Activated T-cell treated with anti-CD3 and anti-CD28 coated beads, Interleukin-2, amount 50 U/mL, for 24 hours (primary cell): ENCODE measurements at regions not wholly inside any gene's neighbourhood (a gene's known extent, or its start where the extent isn't known, plus 50 kb on each side); places are given as distances from the start of the nearest gene placed in this dataset.
"Not testable (repeated sequence)": the region's sequence is repeated elsewhere in the genome, so short reads cannot be mapped to it uniquely, and the experiment has no call there.

Experiments used
- DNase-seq: peaks from one replicate; pipeline ENCODE4 v3.0.0-alpha.2; 2020
- H3K27ac Mint-ChIP-seq: 2 replicates; pipeline ENCODE4 v1.8.0; 2020; ENCODE audit warnings: mild to moderate bottlenecking, mixed read lengths
- H3K27me3 Mint-ChIP-seq: 2 replicates; pipeline ENCODE4 v1.8.0; 2020; ENCODE audit warnings: mixed read lengths
- H3K36me3 Mint-ChIP-seq: 2 replicates; pipeline ENCODE4 v1.8.0; 2020; ENCODE audit warnings: low read depth, mixed read lengths
- H3K4me1 Mint-ChIP-seq: 2 replicates; pipeline ENCODE4 v1.8.0; 2020; ENCODE audit warnings: low read depth, mixed read lengths
- H3K4me3 Mint-ChIP-seq: 2 replicates; pipeline ENCODE4 v1.8.0; 2020; ENCODE audit warnings: mild to moderate bottlenecking, moderate library complexity, mixed read lengths
- H3K9me3 Mint-ChIP-seq: 2 replicates; pipeline ENCODE4 v1.8.0; 2020; ENCODE audit warnings: mixed read lengths

DNA sequence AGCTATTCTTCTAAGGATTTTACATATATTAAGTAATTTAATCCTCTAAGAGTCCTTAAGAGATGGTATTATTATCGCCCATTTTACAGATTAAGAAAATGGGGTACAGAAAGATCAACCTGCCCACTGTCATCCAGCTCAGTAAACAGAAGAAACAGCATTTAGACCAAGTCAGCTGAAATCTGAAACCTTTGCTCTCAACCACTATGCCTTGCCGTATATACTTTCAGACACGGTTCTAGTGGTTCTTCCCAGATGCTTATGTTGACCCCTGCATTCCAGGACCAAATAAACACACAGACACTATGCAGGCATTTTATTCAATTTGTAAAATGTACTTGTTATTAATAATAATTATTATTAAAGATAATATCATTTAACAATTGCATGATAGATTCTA lies 854.8 kb downstream of the KCNJ2 start:
- no peaks in the 10 kb centered on the region for H3K27me3 Mint-ChIP-seq
- no peak for DNase-seq
- no peak overlapping the region for H3K4me3 Mint-ChIP-seq
- H3K36me3 Mint-ChIP-seq, result no peaks in the 10 kb centered on the region
- H3K4me1 Mint-ChIP-seq, result no peaks in the 10 kb centered on the region
- H3K9me3 Mint-ChIP-seq, result no peaks in the 10 kb centered on the region
- no peak overlapping the region for H3K27ac Mint-ChIP-seq

DNA sequence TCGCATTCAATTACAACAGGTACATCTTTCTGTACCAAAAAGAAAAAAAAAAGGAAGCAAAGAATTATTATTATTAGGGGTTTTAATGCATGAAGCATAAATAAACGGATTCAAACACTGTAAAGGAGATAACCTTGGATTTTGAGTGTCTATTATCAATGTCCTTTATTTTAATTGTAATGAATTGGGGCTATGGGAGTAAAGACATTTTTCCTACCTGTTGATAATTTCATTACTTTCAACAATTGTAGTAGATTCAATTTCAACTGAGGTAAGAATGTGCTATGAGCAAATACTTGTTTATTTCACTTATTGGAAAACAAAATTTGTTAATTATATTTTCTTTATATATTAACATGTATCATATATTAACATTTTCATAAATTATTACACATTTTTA lies 855.6 kb downstream of the KCNJ2 start:
- H3K4me1 Mint-ChIP-seq, result no peaks in the 10 kb centered on the region
- H3K36me3 Mint-ChIP-seq, result no peaks in the 10 kb centered on the region
- H3K9me3 Mint-ChIP-seq, result no peaks in the 10 kb centered on the region
- H3K4me3 Mint-ChIP-seq, result no peak overlapping the region
- no peaks in the 10 kb centered on the region for H3K27me3 Mint-ChIP-seq
- no peak overlapping the region for H3K27ac Mint-ChIP-seq
- no peak for DNase-seq

DNA sequence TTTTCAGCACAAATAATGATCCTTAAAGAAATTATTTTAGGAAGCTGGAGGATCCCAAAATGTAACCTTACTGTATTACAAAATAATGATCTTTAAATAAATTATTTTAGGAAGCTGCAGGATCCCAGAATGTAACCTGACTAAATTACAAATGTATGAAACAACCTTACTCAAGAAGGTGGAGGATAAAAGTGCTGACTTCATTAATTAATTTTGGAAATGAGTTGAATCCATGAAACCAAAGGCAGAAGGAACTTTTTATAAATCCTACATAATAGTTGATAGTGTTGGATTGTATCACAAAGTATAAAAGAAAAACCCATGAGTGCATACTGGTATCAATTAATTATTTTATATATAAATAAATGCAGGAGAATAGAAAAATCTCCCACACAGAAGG lies 859.9 kb downstream of the KCNJ2 start:
- DNase-seq, result no peak
- no peaks in the 10 kb centered on the region for H3K4me1 Mint-ChIP-seq
- H3K9me3 Mint-ChIP-seq, result no peaks in the 10 kb centered on the region
- no peak overlapping the region for H3K4me3 Mint-ChIP-seq
- no peaks in the 10 kb centered on the region for H3K27me3 Mint-ChIP-seq
- H3K27ac Mint-ChIP-seq, result no peak overlapping the region
- H3K36me3 Mint-ChIP-seq, result no peaks in the 10 kb centered on the region

DNA sequence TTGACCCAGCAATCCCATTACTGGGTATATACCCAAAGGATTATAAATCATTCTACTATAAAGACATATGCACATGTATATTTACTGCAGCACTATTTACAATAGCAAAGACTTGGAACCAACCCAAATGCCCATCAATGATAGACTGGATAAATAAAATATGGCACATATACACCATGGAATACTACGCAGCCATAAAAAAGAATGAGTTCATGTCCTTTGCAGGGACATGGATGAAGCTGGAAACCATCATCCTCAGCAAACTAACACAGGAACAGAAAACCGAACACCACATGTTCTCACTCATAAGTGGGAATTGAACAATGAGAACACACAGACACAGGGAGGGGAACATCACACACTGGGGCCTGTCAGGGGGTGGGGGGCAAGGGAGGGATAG lies 862.0 kb downstream of the KCNJ2 start:
- H3K27me3 Mint-ChIP-seq, H3K9me3 Mint-ChIP-seq, H3K4me1 Mint-ChIP-seq, H3K36me3 Mint-ChIP-seq, H3K27ac Mint-ChIP-seq, H3K4me3 Mint-ChIP-seq, DNase-seq: not testable (repeated sequence)

DNA sequence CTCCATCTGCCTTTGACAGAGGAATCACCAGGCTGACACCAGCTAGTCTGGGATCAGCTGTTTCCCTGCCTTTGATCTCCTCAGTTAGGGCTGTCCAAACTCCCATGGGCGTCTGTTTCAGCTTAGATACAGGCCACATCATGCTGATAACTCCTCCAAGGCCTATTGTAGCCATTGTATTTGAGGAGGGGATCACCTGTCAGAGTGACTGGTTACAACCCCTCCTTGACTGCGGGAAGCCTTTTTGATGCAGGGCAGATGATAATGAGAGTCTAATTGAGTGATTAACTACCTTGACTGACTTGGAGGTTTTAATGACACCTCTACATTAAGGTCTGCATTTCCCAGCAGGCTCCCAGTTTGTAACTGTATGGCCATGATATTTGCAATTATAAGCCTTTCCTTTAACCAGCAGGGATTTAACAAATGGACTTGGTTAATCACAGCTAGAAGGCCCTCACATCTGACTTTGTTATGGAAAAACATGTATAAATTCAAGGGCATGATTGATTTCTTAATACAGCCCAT lies 863.5 kb downstream of the KCNJ2 start:
- Mint-ChIP-seq H3K27me3 (no peaks in the 10 kb centered on the region), H3K9me3 (peaks cover 3% of the 10 kb centered on the region), H3K4me3 (no peak overlapping the region), H3K36me3 (no peaks in the 10 kb centered on the region), H3K4me1 (no peaks in the 10 kb centered on the region), H3K27ac (no peak overlapping the region)
- no peak for DNase-seq

DNA sequence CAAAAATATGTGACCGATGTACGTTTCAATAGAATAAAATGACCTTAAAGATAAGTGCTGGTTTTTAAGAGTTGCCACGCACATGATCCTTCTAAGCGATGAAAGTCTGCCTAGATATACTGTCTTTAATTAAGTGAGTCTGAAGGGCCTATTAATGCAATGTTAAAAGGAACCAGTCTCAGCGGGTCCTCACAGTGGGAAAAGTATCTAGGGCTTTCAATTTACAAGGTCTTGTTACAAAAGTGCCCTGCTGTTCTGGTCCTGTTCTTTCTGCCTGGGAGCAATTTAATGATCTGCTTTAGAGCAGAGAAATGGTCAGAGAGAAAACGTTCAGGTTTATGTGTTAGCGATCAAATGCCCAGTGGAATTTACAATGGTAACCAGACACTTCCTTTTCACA lies 864.0 kb downstream of the KCNJ2 start:
- no peaks in the 10 kb centered on the region for H3K27me3 Mint-ChIP-seq
- no peaks in the 10 kb centered on the region for H3K4me1 Mint-ChIP-seq
- H3K36me3 Mint-ChIP-seq, result no peaks in the 10 kb centered on the region
- H3K4me3 Mint-ChIP-seq, result no peak overlapping the region
- no peak overlapping the region for H3K27ac Mint-ChIP-seq
- H3K9me3 Mint-ChIP-seq, result peaks cover 3% of the 10 kb centered on the region
- DNase-seq, result no peak

DNA sequence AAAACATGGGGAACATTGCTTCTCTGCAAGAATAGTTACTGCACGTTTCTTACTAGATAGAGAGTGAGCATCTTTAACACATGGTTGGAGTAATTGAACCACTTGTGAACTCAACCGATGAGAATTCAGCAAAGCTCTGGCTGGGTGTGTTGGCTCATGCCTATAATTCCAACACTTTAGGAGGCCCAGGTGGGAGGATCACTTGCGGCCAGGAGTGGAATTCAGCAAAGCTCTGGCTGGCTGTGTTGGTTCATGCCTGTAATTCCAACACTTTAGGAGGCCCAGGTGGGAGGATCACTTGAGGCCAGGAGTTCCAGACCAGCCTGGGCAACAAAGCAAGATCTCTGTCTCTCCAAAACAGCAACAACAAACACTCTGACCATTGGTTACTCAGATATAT lies 865.9 kb downstream of the KCNJ2 start:
- Mint-ChIP-seq H3K9me3 (peaks cover 3% of the 10 kb centered on the region), H3K27ac (no peak overlapping the region), H3K4me1 (no peaks in the 10 kb centered on the region), H3K36me3 (no peaks in the 10 kb centered on the region), H3K4me3 (no peak overlapping the region), H3K27me3 (no peaks in the 10 kb centered on the region)
- no peak for DNase-seq

DNA sequence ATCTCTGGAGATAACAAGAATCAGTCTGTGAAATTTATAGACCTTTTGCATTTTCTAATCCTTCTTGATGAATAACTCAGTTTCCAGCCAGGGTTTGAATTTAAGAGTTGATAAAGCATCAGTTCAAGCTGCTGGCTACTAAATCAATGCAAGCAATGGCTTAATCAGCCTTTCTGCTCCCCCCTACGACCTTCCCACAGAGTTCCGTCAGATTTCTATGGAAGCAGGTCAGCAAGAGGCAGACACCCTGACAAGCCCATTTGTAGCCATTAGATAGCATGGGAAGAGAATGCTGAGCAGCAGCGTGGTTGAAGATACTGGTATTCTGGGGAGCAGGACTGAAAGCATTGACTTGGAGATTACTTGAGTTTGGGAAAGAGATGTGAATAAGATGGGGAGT lies 868.1 kb downstream of the KCNJ2 start:
- H3K4me1 Mint-ChIP-seq, result no peaks in the 10 kb centered on the region
- no peak overlapping the region for H3K27ac Mint-ChIP-seq
- no peaks in the 10 kb centered on the region for H3K36me3 Mint-ChIP-seq
- H3K9me3 Mint-ChIP-seq, result peaks cover 3% of the 10 kb centered on the region
- H3K27me3 Mint-ChIP-seq, result no peaks in the 10 kb centered on the region
- DNase-seq, result no peak
- no peak overlapping the region for H3K4me3 Mint-ChIP-seq

DNA sequence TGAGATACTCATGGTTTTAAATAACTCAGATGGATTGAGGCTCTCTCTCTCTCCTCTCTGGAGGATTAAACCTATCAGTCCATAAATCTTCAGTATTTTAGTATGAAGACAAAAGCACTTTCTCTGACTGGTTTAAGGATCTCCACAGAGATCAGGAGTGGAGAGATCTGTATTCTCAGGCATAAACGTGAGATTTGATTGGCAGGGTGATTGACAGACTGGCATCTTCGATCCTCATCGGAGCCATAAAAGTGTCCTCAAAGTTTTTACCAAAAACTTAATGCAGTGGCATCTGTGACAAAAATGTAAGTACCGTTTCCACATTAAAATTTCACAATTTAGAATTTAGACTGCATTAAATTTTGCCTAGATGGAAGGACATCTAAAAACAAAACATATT lies 870.1 kb downstream of the KCNJ2 start:
- no peak for DNase-seq
- Mint-ChIP-seq H3K27ac (no peak overlapping the region), H3K36me3 (no peaks in the 10 kb centered on the region), H3K27me3 (no peaks in the 10 kb centered on the region), H3K4me3 (no peak overlapping the region), H3K4me1 (no peaks in the 10 kb centered on the region), H3K9me3 (peaks cover 3% of the 10 kb centered on the region)

DNA sequence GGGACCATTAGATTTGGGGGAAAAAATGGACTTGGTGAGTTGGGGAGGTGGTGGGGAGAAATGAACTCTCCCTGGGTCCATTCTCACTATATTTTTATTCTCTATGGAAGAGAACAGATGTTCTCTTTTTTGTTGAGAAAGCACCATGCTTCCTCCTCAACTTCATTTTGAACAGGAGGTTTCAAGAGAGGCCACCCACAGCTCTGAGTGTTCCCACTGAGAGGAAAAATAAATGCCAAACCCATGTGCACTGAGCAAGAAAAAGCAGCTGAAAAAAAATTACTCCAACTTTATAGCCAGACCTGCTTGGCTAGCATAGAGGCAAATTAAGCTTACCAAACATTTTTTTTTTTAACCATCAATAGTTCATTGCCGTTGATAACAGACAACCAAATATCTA lies 883.6 kb downstream of the KCNJ2 start:
- H3K4me1 Mint-ChIP-seq, result no peaks in the 10 kb centered on the region
- peaks cover 10% of the 10 kb centered on the region for H3K9me3 Mint-ChIP-seq
- H3K4me3 Mint-ChIP-seq, result no peak overlapping the region
- no peak for DNase-seq
- no peaks in the 10 kb centered on the region for H3K27me3 Mint-ChIP-seq
- no peak overlapping the region for H3K27ac Mint-ChIP-seq
- H3K36me3 Mint-ChIP-seq, result no peaks in the 10 kb centered on the region

DNA sequence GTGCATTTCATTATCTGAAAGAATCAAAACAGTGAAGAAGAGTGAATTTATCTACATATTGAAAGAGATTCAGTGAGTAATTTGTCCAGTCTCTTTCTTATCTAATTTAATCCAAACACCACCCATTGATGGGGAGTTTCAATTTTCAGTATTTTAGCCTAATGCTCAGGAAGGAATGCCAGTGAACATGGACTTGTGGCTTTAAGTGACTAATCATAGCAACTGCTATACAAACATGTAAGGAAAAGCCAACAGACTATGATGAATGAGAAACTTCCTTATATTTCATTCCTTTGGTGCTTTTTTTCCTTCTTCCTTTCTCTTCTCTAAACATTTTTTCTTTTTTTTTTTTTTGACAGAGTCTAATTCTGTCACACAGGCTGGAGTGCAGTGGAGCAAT lies 885.8 kb downstream of the KCNJ2 start:
- no peaks in the 10 kb centered on the region for H3K4me1 Mint-ChIP-seq
- no peaks in the 10 kb centered on the region for H3K27me3 Mint-ChIP-seq
- H3K27ac Mint-ChIP-seq, result no peak overlapping the region
- no peak overlapping the region for H3K4me3 Mint-ChIP-seq
- no peak for DNase-seq
- peaks cover 13% of the 10 kb centered on the region for H3K9me3 Mint-ChIP-seq
- no peaks in the 10 kb centered on the region for H3K36me3 Mint-ChIP-seq

DNA sequence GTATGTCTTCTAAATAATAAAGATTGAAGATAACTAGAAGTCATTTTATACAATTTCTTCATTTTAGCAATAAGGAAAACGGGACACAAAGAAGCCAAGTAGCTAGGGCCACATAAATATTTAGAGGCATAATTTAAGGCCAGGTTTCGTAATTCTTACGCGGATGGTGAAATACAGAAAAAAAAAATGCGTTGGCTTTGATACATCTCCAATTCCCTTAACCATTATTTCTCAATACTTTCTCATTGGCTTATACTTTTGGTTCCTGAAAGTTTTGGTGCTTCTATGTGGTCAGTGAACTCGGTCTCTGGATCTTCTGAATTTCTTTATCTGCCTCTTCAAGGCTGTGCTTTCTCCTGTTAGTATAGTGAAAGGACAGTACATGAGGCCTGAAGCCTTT lies 888.1 kb downstream of the KCNJ2 start:
- peaks cover 8% of the 10 kb centered on the region for H3K9me3 Mint-ChIP-seq
- H3K4me1 Mint-ChIP-seq, result no peaks in the 10 kb centered on the region
- no peak overlapping the region for H3K27ac Mint-ChIP-seq
- no peaks in the 10 kb centered on the region for H3K36me3 Mint-ChIP-seq
- H3K4me3 Mint-ChIP-seq, result no peak overlapping the region
- H3K27me3 Mint-ChIP-seq, result no peaks in the 10 kb centered on the region
- no peak for DNase-seq

DNA sequence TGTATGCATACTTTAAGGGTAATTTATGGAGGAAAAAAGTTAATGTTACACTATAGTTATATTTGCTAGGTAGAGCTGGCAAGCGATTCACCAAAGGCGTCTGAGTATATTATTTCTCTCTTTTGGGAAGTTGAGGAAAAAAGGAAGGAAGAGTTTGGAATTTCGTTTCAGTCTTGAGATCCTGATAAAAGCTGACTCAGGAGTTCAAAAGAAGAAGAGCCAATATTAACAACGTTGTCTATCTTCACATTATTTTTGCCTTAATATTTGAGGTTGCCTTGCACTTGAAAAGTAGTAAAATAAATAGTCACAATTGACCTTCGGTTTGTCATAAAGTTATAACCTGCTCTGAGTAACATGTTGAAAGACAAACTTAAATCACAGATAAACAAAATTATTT lies 888.6 kb downstream of the KCNJ2 start:
- no peaks in the 10 kb centered on the region for H3K4me1 Mint-ChIP-seq
- H3K4me3 Mint-ChIP-seq, result no peak overlapping the region
- no peaks in the 10 kb centered on the region for H3K36me3 Mint-ChIP-seq
- DNase-seq, result no peak
- no peaks in the 10 kb centered on the region for H3K27me3 Mint-ChIP-seq
- H3K9me3 Mint-ChIP-seq, result peaks cover 8% of the 10 kb centered on the region
- no peak overlapping the region for H3K27ac Mint-ChIP-seq

DNA sequence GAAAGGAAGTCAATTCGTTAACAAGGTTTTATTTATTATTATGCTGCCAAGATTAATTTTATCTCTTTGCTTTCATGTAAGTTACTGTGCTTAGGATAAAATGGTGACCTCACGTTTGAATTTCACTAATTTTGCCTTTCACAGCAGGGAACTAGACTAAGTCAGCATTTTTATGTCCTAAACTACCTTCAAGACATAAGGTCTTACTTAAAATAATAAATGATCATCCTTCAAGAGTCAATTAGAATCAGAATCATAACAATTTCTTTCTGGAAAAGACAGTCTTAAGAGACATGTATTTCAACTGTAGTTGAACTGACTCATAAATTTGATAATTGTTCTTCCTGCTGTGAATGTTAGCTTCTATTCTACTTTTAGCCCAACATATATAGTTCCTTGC lies 893.8 kb downstream of the KCNJ2 start:
- Mint-ChIP-seq H3K36me3 (no peaks in the 10 kb centered on the region), H3K9me3 (peaks cover 8% of the 10 kb centered on the region), H3K27ac (no peak overlapping the region), H3K27me3 (no peaks in the 10 kb centered on the region), H3K4me3 (no peak overlapping the region), H3K4me1 (no peaks in the 10 kb centered on the region)
- DNase-seq, result no peak

DNA sequence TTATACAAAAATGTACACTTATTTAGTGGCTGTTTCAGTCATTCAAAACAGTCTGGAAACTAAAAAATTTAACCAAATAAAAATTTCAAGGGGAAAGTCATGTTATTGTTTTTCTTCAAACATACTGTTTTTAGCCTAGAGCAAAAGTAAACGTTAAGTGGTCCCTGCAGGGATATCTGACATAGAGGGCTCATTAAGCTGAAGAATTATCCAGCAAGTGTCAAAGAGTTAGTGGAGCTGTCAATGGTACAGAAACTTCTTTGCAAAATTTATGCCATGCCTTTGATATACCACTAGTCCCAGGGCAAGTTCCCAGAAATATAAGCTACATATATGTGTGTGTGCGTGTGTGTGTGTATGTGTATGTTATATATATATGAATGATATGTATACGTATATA lies 894.2 kb downstream of the KCNJ2 start:
- Mint-ChIP-seq H3K27ac (no peak overlapping the region), H3K9me3 (peaks cover 8% of the 10 kb centered on the region), H3K4me3 (no peak overlapping the region), H3K4me1 (no peaks in the 10 kb centered on the region), H3K27me3 (no peaks in the 10 kb centered on the region), H3K36me3 (no peaks in the 10 kb centered on the region)
- no peak for DNase-seq

DNA sequence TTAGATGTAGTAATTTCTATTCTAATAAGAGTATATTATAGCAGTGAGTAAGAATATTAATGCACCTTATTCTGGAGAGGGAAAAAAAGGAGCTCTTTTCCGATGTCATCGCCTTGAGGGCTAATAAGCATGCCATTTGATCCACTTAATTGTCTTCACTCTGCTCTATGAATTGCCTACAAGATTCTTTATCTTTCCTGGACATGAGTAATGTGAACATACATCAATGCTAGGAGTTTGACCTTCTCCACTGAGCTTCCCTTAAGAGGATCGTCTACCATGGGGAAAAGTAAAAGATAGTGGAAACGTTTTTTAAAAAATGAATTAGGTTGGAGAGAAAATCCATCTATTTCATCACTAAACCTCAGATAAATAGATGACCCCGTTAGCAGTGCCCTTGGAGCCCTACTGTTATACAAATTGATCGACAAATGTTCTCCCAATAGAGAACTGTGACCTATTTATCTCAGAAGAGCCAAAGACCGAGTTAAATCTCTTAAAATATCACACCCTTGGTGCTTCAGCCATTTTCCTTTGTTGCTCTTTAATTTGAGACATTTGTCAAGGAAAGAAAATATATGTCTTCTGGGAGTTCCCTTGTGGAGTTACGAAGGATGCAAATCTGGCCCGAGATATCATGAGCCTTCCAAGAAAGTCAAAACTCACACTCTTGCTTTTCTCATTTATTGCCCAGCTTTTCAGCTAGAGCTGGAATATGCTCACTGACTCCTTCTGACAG lies 898.5 kb downstream of the KCNJ2 start:
- H3K36me3 Mint-ChIP-seq, result no peaks in the 10 kb centered on the region
- no peak overlapping the region for H3K4me3 Mint-ChIP-seq
- H3K27me3 Mint-ChIP-seq, result no peaks in the 10 kb centered on the region
- no peak for DNase-seq
- H3K4me1 Mint-ChIP-seq, result no peaks in the 10 kb centered on the region
- peaks cover 2% of the 10 kb centered on the region for H3K9me3 Mint-ChIP-seq
- no peak overlapping the region for H3K27ac Mint-ChIP-seq
